B cell (primary cell): ENCODE measurements at regions not wholly inside any gene's neighbourhood (a gene's known extent, or its start where the extent isn't known, plus 50 kb on each side); places are given as distances from the start of the nearest gene placed in this dataset.
"Not testable (repeated sequence)": the region's sequence is repeated elsewhere in the genome, so short reads cannot be mapped to it uniquely, and the experiment has no call there.

Experiments
- ATAC-seq: fragments of 200-7000 bp; cut with Tn5 transposase; one replicate; pipeline ENCODE4 v1.10.0; 2021; ENCODE audit warnings: low read depth, mild to moderate bottlenecking, moderate number of reproducible peaks, moderate library complexity
- CTCF ChIA-PET: fragments of 350-600 bp; sonication (Branson Sonifier 250); formaldehyde crosslinking; loops from one replicate; lab custom pipeline; 2021; ENCODE audit warnings: antibody characterized with exemption, inconsistent platforms; lab: Charles Lee
- POLR2A ChIA-PET: fragments of 350-600 bp; sonication (Branson Sonifier 250); formaldehyde crosslinking; loops from one replicate; lab custom pipeline; 2021; ENCODE audit warnings: antibody characterized with exemption; lab: Charles Lee
- DNase-seq: peaks from one replicate; pipeline ENCODE4 v3.0.0; 2013
- H2AFZ ChIP-seq: 2 replicates; pipeline ENCODE4 v1.6.1; 2012; ENCODE audit warnings: mild to moderate bottlenecking, low read depth, low read length; ENCODE audit not compliant: insufficient read depth, poor library complexity, severe bottlenecking
- H3K27ac ChIP-seq, 2 donors: 1 replicate in 1 of 2; 2 replicates in 1 of 2; pipeline ENCODE4 v1.5.1; 2012 to 2013; ENCODE audit warnings: low read length in 2 of 2, mild to moderate bottlenecking in 2 of 2, moderate library complexity in 1 of 2
- H3K27me3 ChIP-seq, 4 experiments: fragments of 200-600 bp in 1 of 4; sonication (generic) in 1 of 4; replicated peaks in 1 of 4; 1 replicate in 2 of 4; 2 replicates in 2 of 4; pipeline versions ENCODE4 v1.6.1 to v1.7.0; 2013 to 2016; ENCODE audit warnings: low read length in 3 of 4, mild to moderate bottlenecking in 2 of 4, mixed read lengths in 1 of 4, moderate library complexity in 1 of 4; ENCODE audit not compliant: insufficient read depth in 4 of 4, control insufficient read depth in 3 of 4; ENCODE audit errors: control extremely low read depth in 1 of 4
- H3K36me3 ChIP-seq, 2 experiments: replicated peaks in 1 of 2; 1 replicate in 1 of 2; 2 replicates in 1 of 2; pipeline versions ENCODE4 v1.6.1 to v1.7.1; 2013; ENCODE audit warnings: low read length in 1 of 2; ENCODE audit not compliant: insufficient read depth in 2 of 2, control insufficient read depth in 1 of 2; ENCODE audit errors: control extremely low read depth in 1 of 2, extremely low read depth in 1 of 2
- H3K4me1 ChIP-seq, 2 donors: fragments of 200-600 bp in 1 of 2; sonication (generic) in 1 of 2; 1 replicate in 1 of 2; 2 replicates in 1 of 2; pipeline versions ENCODE4 v1.5.1 to v1.6.1; 2013 to 2017; ENCODE audit warnings: low read length in 2 of 2; ENCODE audit not compliant: control insufficient read depth in 2 of 2, insufficient read depth in 2 of 2
- H3K4me2 ChIP-seq: replicated peaks from 2 replicates; pipeline ENCODE3; 2012; ENCODE audit warnings: mild to moderate bottlenecking, low read depth, low read length; ENCODE audit not compliant: poor library complexity, severe bottlenecking
- H3K4me3 ChIP-seq, 5 experiments: fragments of 200-600 bp in 1 of 5; sonication (generic) in 1 of 5; 1 replicate in 3 of 5; 2 replicates in 2 of 5; pipeline versions ENCODE4 v1.5.1 to v1.7.0; 2011 to 2016; ENCODE audit warnings: low read length in 4 of 5, mild to moderate bottlenecking in 4 of 5, low read depth in 2 of 5, control low read depth in 1 of 5, moderate library complexity in 1 of 5; ENCODE audit not compliant: insufficient read depth in 1 of 5; ENCODE audit errors: control extremely low read depth in 1 of 5, extremely low read depth in 1 of 5
- H3K79me2 ChIP-seq: fragments of 200-600 bp; sonication (generic); one replicate; pipeline ENCODE4 v1.6.0; 2016; ENCODE audit warnings: low read length; ENCODE audit not compliant: control insufficient read depth, insufficient read depth
- H3K9ac ChIP-seq: fragments of 200-600 bp; sonication (generic); 2 replicates; pipeline ENCODE4 v1.6.1; 2017; ENCODE audit warnings: mild to moderate bottlenecking, low read length, moderate library complexity
- H3K9me3 ChIP-seq, 3 donors: one replicate each; pipeline versions ENCODE4 v1.6.1 to v1.7.1; 2013; ENCODE audit warnings: low read length in 2 of 3; ENCODE audit not compliant: control insufficient read depth in 2 of 3, insufficient read depth in 1 of 3; ENCODE audit errors: control extremely low read depth in 1 of 3
- H4K20me1 ChIP-seq: 2 replicates; pipeline ENCODE4 v1.6.0; 2012; ENCODE audit warnings: mild to moderate bottlenecking, low read length; ENCODE audit not compliant: insufficient read depth, control insufficient read depth, poor library complexity, severe bottlenecking
- H3K27ac Mint-ChIP-seq: one replicate; pipeline ENCODE4 v1.8.0; 2021; ENCODE audit warnings: mixed read lengths
- H3K27me3 Mint-ChIP-seq: one replicate; pipeline ENCODE4 v1.8.0; 2021; ENCODE audit warnings: mixed read lengths
- H3K4me1 Mint-ChIP-seq: one replicate; pipeline ENCODE4 v1.8.0; 2021; ENCODE audit warnings: mixed read lengths
- H3K4me3 Mint-ChIP-seq: one replicate; pipeline ENCODE4 v1.8.0; 2021; ENCODE audit warnings: mixed read lengths
- H3K9me3 Mint-ChIP-seq: one replicate; pipeline ENCODE4 v1.8.0; 2022; ENCODE audit warnings: mixed read lengths; ENCODE audit not compliant: insufficient read depth
- CTCF ChIP-seq: fragments of 200-600 bp; IDR thresholded peaks from one replicate; pipeline ENCODE4 v1.8.0; 2022; ENCODE audit warnings: antibody characterized with exemption, mild to moderate bottlenecking
- EZH2 ChIP-seq: IDR thresholded peaks from 2 replicates; pipeline ENCODE4 v1.6.1; 2012; ENCODE audit warnings: borderline replicate concordance, low read depth, mild to moderate bottlenecking, moderate library complexity, low read length; ENCODE audit not compliant: insufficient read depth, poor library complexity, severe bottlenecking
- WGBS: methylation state at CpG from one replicate; pipeline ENCODE4 v1.1.5; 2013; ENCODE audit warnings: missing lambda C conversion rate; ENCODE audit not compliant: insufficient coverage; 5-methylcytosine and 5-hydroxymethylcytosine counted together
- intact Hi-C: fragments of 100-400 bp; cut with micrococcal nuclease; formaldehyde crosslinking; loops from one replicate; pipeline ENCODE4 v1.10.0; 2022

GRCh38 chr4:169327951-169328350 is 57.2 kb upstream of the SH3RF1 start:
- DNase-seq, result no peak
- no peaks in the 10 kb centered on the region for H3K4me1 Mint-ChIP-seq
- Histone ChIP-seq H4K20me1 (no peaks in the 10 kb centered on the region), H3K9ac (no peak overlapping the region), H3K79me2 (no peaks in the 10 kb centered on the region), H3K4me2 (no peak overlapping the region), H3K4me3 (no peak overlapping the region), H3K27me3 (no peaks in the 10 kb centered on the region), H2AFZ (no peak overlapping the region), H3K9me3 (no peaks in the 10 kb centered on the region), H3K4me1 (no peaks in the 10 kb centered on the region), H3K27ac (no peak overlapping the region), H3K36me3 (no peaks in the 10 kb centered on the region)
- ChIA-PET CTCF (no interaction called here), POLR2A (no interaction called here)
- intact Hi-C loops, result no loop called here
- H3K4me3 Mint-ChIP-seq, result no peak overlapping the region
- H3K27ac Mint-ChIP-seq, result no peak overlapping the region
- no peak for ATAC-seq
- no peaks in the 10 kb centered on the region for H3K27me3 Mint-ChIP-seq
- TF ChIP-seq CTCF, result no peak
- TF ChIP-seq EZH2, result no peak
- WGBS, result 88% methylated on average over 2 of the region's 3 CpGs
- peaks cover 3% of the 10 kb centered on the region for H3K9me3 Mint-ChIP-seq

- POLR2A ChIA-PET, H3K4me3 Mint-ChIP-seq, H3K4me1 ChIP-seq, H2AFZ ChIP-seq, CTCF ChIA-PET, H3K79me2 ChIP-seq, H3K9ac ChIP-seq, H3K27ac Mint-ChIP-seq, ATAC-seq, H3K36me3 ChIP-seq, DNase-seq, H3K4me3 ChIP-seq, H3K27ac ChIP-seq, H3K27me3 Mint-ChIP-seq, H3K9me3 ChIP-seq, intact Hi-C loops, H3K27me3 ChIP-seq, H3K4me1 Mint-ChIP-seq, H4K20me1 ChIP-seq, H3K4me2 ChIP-seq, H3K9me3 Mint-ChIP-seq: not testable (repeated sequence)
- 100% methylated on average over 1 of the region's 1 CpG for WGBS
These were observed 53.2 kb upstream of the SH3RF1 start for GRCh38 chr4:169323925-169324324.

- H3K4me3 ChIP-seq, DNase-seq, H4K20me1 ChIP-seq, intact Hi-C loops, ATAC-seq, H3K9me3 ChIP-seq, H3K4me3 Mint-ChIP-seq, H3K9me3 Mint-ChIP-seq, H3K27me3 ChIP-seq, H3K9ac ChIP-seq, H2AFZ ChIP-seq, H3K36me3 ChIP-seq, CTCF ChIA-PET, H3K27ac Mint-ChIP-seq, H3K79me2 ChIP-seq, POLR2A ChIA-PET, H3K27me3 Mint-ChIP-seq, H3K4me1 ChIP-seq, H3K4me2 ChIP-seq, H3K4me1 Mint-ChIP-seq, H3K27ac ChIP-seq: not testable (repeated sequence)
These were observed 52.1 kb upstream of the SH3RF1 start for GRCh38 chr4:169322833-169323232.
